Astrocyte (in vitro differentiated cells and primary cell): ENCODE measurements at regions not wholly inside any gene's neighbourhood (a gene's known extent, or its start where the extent isn't known, plus 50 kb on each side); places are given as distances from the start of the nearest gene placed in this dataset.

Experiments used
- DNase-seq: peaks from one replicate; pipeline ENCODE4 v3.0.0-alpha.2; 2010; ENCODE audit warnings: low read depth
- FAIRE-seq: peaks from 2 replicates; lab custom pipeline; 2011; peaks lifted over from hg19 to GRCh38; lab: Jason Lieb, UNC
- H2AFZ ChIP-seq: 2 replicates; pipeline ENCODE4 v1.6.0; 2012; ENCODE audit warnings: low read depth, low read length, inconsistent platforms
- H3K27ac ChIP-seq: 2 replicates; pipeline ENCODE4 v1.5.1; 2011; ENCODE audit warnings: low read depth, low read length, inconsistent platforms
- H3K27me3 ChIP-seq: 2 replicates; pipeline ENCODE4 v1.6.0; 2011; ENCODE audit warnings: low read length, inconsistent platforms; ENCODE audit not compliant: insufficient read depth
- H3K36me3 ChIP-seq: 2 replicates; pipeline ENCODE4 v1.5.1; 2011; ENCODE audit warnings: low read length, inconsistent platforms; ENCODE audit not compliant: insufficient read depth
- H3K4me1 ChIP-seq: 2 replicates; pipeline ENCODE4 v1.5.1; 2011; ENCODE audit warnings: low read length, inconsistent platforms; ENCODE audit not compliant: insufficient read depth
- H3K4me2 ChIP-seq: 2 replicates; pipeline ENCODE4 v1.6.0; 2012; ENCODE audit warnings: low read length, inconsistent platforms
- H3K4me3 ChIP-seq: 2 replicates; pipeline ENCODE4 v1.5.1; 2011; ENCODE audit warnings: low read depth, mild to moderate bottlenecking, low read length, inconsistent platforms; ENCODE audit not compliant: insufficient read depth
- H3K79me2 ChIP-seq: 2 replicates; pipeline ENCODE4 v1.6.0; 2012; ENCODE audit warnings: mild to moderate bottlenecking, low read length, inconsistent platforms; ENCODE audit not compliant: insufficient read depth
- H3K9ac ChIP-seq: 2 replicates; pipeline ENCODE4 v1.6.0; 2012; ENCODE audit warnings: mild to moderate bottlenecking, low read length, inconsistent platforms
- H3K9me3 ChIP-seq: 2 replicates; pipeline ENCODE4 v1.5.1; 2012; ENCODE audit warnings: low read depth, mild to moderate bottlenecking, low read length, inconsistent platforms; ENCODE audit not compliant: insufficient read depth
- H4K20me1 ChIP-seq: 2 replicates; pipeline ENCODE4 v1.6.0; 2012; ENCODE audit warnings: low read length, inconsistent platforms; ENCODE audit not compliant: insufficient read depth
- H3K27ac Mint-ChIP-seq: one replicate; pipeline ENCODE4 v1.8.0; 2021; ENCODE audit warnings: mild to moderate bottlenecking, mixed read lengths; ENCODE audit not compliant: unreplicated experiment
- H3K27me3 Mint-ChIP-seq: one replicate; pipeline ENCODE4 v1.8.0; 2021; ENCODE audit warnings: low read depth, mixed read lengths; ENCODE audit not compliant: unreplicated experiment
- H3K36me3 Mint-ChIP-seq: one replicate; pipeline ENCODE4 v1.8.0; 2021; ENCODE audit warnings: low read depth, mixed read lengths; ENCODE audit not compliant: unreplicated experiment
- H3K4me1 Mint-ChIP-seq: one replicate; pipeline ENCODE4 v1.8.0; 2021; ENCODE audit warnings: low read depth, mixed read lengths; ENCODE audit not compliant: unreplicated experiment
- H3K4me3 Mint-ChIP-seq: one replicate; pipeline ENCODE4 v1.8.0; 2021; ENCODE audit warnings: mild to moderate bottlenecking, moderate library complexity, mixed read lengths; ENCODE audit not compliant: unreplicated experiment
- H3K9me3 Mint-ChIP-seq: one replicate; pipeline ENCODE4 v1.8.0; 2021; ENCODE audit warnings: mild to moderate bottlenecking, mixed read lengths; ENCODE audit not compliant: unreplicated experiment
- EZH2 ChIP-seq: IDR thresholded peaks from 2 replicates; pipeline ENCODE4 v1.6.1; 2012; ENCODE audit warnings: mild to moderate bottlenecking, low read length, inconsistent platforms; ENCODE audit not compliant: insufficient read depth
- TF ChIP-seq, protein P1 (sequence below): IDR thresholded peaks from 2 replicates; pipeline ENCODE4 v1.5.1; 2011; ENCODE audit warnings: low read depth, mild to moderate bottlenecking, inconsistent platforms, low read length, moderate library complexity; ENCODE audit not compliant: insufficient read depth

DNA sequence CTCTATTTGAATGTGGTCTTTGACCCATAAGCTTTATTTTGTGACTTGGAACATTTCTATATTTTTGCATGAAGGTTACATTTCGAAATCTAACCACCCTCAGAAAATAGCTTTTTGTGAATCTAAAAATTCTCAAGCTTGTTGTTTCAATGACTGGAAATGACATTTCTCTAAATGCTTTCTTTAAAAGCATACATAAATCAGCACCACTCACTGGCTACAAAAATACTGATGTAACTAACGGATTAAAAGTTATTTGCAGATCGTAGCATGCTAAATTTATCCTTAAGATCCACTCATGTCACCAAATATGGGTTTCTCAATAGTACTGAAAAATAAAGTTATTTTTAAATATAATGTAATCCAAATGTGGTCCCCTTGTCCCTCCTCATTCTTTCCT is 55.2 kb upstream of the ACAN start:
- FAIRE-seq (no peak), DNase-seq (no peak)
- Histone ChIP-seq H3K36me3 (no peaks in the 10 kb centered on the region), H3K4me2 (no peak overlapping the region), H3K9ac (no peak overlapping the region), H3K79me2 (no peaks in the 10 kb centered on the region), H3K4me1 (peaks cover 10% of the 10 kb centered on the region), H4K20me1 (no peaks in the 10 kb centered on the region), H3K9me3 (no peaks in the 10 kb centered on the region), H2AFZ (no peak overlapping the region), H3K27me3 (peaks cover 2% of the 10 kb centered on the region), H3K4me3 (no peak overlapping the region), H3K27ac (no peak overlapping the region)
- H3K4me3 Mint-ChIP-seq: no peak overlapping the region
- H3K4me1 Mint-ChIP-seq: peaks cover 19% of the 10 kb centered on the region
- TF ChIP-seq, protein P1, sequence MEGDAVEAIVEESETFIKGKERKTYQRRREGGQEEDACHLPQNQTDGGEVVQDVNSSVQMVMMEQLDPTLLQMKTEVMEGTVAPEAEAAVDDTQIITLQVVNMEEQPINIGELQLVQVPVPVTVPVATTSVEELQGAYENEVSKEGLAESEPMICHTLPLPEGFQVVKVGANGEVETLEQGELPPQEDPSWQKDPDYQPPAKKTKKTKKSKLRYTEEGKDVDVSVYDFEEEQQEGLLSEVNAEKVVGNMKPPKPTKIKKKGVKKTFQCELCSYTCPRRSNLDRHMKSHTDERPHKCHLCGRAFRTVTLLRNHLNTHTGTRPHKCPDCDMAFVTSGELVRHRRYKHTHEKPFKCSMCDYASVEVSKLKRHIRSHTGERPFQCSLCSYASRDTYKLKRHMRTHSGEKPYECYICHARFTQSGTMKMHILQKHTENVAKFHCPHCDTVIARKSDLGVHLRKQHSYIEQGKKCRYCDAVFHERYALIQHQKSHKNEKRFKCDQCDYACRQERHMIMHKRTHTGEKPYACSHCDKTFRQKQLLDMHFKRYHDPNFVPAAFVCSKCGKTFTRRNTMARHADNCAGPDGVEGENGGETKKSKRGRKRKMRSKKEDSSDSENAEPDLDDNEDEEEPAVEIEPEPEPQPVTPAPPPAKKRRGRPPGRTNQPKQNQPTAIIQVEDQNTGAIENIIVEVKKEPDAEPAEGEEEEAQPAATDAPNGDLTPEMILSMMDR: no peak
- TF ChIP-seq EZH2: no peak
- H3K27me3 Mint-ChIP-seq: peaks cover 7% of the 10 kb centered on the region
- peaks cover 2% of the 10 kb centered on the region for H3K9me3 Mint-ChIP-seq
- no peak overlapping the region for H3K27ac Mint-ChIP-seq
- no peaks in the 10 kb centered on the region for H3K36me3 Mint-ChIP-seq

DNA sequence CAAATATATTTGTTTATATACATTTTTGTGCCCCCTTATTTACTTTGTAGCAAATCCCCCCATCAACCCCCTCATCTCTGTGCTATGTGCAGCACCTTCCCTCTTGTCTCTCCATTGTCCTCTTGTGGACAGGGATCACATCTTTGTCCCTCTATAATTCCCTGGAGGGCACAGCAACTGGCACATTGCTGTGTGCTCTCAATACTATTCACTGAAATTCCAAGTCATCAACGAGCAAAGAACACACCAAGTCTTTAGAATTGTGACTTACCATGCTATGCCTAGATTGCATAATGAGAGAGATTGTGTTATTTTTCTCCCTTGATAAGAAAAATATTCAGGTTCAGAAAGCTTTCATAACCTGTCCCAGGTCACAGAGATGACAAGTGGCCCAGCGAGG is 54.6 kb upstream of the ACAN start:
- TF ChIP-seq, protein P1: no peak
- TF ChIP-seq EZH2: no peak
- Mint-ChIP-seq H3K4me3 (no peak overlapping the region), H3K27ac (no peak overlapping the region), H3K27me3 (peaks cover 8% of the 10 kb centered on the region), H3K36me3 (no peaks in the 10 kb centered on the region), H3K4me1 (peaks cover 19% of the 10 kb centered on the region), H3K9me3 (peaks cover 2% of the 10 kb centered on the region)
- H3K79me2 ChIP-seq: no peaks in the 10 kb centered on the region
- H4K20me1 ChIP-seq: no peaks in the 10 kb centered on the region
- no peak for FAIRE-seq
- peaks cover 5% of the 10 kb centered on the region for H3K27me3 ChIP-seq
- H3K36me3 ChIP-seq: no peaks in the 10 kb centered on the region
- no peak overlapping the region for H3K4me2 ChIP-seq
- H3K9ac ChIP-seq: no peak overlapping the region
- no peak for DNase-seq
- H3K27ac ChIP-seq: no peak overlapping the region
- H3K9me3 ChIP-seq: no peaks in the 10 kb centered on the region
- peaks cover 10% of the 10 kb centered on the region for H3K4me1 ChIP-seq
- no peak overlapping the region for H2AFZ ChIP-seq
- H3K4me3 ChIP-seq: no peak overlapping the region

DNA sequence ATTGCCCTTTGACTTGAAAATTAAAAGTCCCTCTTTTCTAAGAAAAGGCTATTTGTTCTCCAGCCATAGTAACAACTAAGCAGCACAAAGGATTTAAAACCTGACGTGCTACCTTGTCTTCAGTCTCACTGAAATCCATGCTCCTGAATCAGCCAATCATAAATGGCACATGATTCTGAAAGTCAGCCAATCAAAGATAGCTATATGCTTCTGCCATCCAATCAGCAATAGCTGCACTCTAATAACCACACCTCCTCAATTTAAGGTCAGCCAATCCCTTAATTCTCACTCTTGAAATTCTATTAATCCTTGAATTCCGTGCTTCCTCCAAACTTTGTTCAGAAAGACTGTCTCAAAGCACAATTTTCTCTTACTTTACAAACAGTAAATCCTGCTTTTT is 53.5 kb upstream of the ACAN start:
- Mint-ChIP-seq H3K4me3 (no peak overlapping the region), H3K4me1 (peaks cover 17% of the 10 kb centered on the region), H3K27me3 (peaks cover 8% of the 10 kb centered on the region), H3K27ac (no peak overlapping the region), H3K9me3 (peaks cover 2% of the 10 kb centered on the region), H3K36me3 (no peaks in the 10 kb centered on the region)
- Histone ChIP-seq H3K4me1 (peaks cover 6% of the 10 kb centered on the region), H3K27ac (no peak overlapping the region), H3K9ac (no peak overlapping the region), H3K4me2 (no peak overlapping the region), H4K20me1 (no peaks in the 10 kb centered on the region), H3K27me3 (peaks cover 11% of the 10 kb centered on the region), H3K36me3 (no peaks in the 10 kb centered on the region), H3K9me3 (no peaks in the 10 kb centered on the region), H3K79me2 (no peaks in the 10 kb centered on the region), H2AFZ (no peak overlapping the region), H3K4me3 (no peak overlapping the region)
- FAIRE-seq (no peak), DNase-seq (no peak)
- TF ChIP-seq, protein P1: no peak
- TF ChIP-seq EZH2: no peak
